A549 (cell line): ENCODE measurements at regions not wholly inside any gene's neighbourhood (a gene's known extent, or its start where the extent isn't known, plus 50 kb on each side); places are given as distances from the start of the nearest gene placed in this dataset.

Experiments used
- BHLHE40 ChIP-seq: IDR thresholded peaks from 2 replicates; pipeline ENCODE4 v1.6.1; 2012; ENCODE audit warnings: low read depth, low read length, inconsistent platforms
- CHD4 ChIP-seq: fragments of 200-600 bp; sonication (generic); IDR thresholded peaks from 2 replicates; pipeline ENCODE4 v1.6.1; 2016; ENCODE audit warnings: antibody characterized with exemption, mild to moderate bottlenecking, borderline replicate concordance
- EP300 ChIP-seq, 2 experiments: fragments of >200 bp; sonication (Bioruptor Twin); formaldehyde crosslinking; IDR thresholded peaks; 2 replicates in 1 of 2; 3 replicates in 1 of 2; pipeline ENCODE4 v1.6.1; 2016 to 2017
- HOXB5 ChIP-seq: fragments of 250-450 bp; sonication (Bioruptor Pico); IDR thresholded peaks from 2 replicates; pipeline ENCODE4 v1.5.0; 2020; ENCODE audit warnings: mild to moderate bottlenecking, moderate library complexity
- JUN ChIP-seq, 2 experiments: fragments of >200 bp; sonication (Bioruptor Twin); formaldehyde crosslinking; IDR thresholded peaks; 2 replicates in 1 of 2; 3 replicates in 1 of 2; pipeline ENCODE4 v1.6.1; 2016 to 2017
- JUNB ChIP-seq: fragments of >200 bp; sonication (Bioruptor Twin); formaldehyde crosslinking; IDR thresholded peaks from 2 replicates; pipeline ENCODE4 v1.6.1; 2016
- KDM1A ChIP-seq: fragments of 200-600 bp; sonication (generic); IDR thresholded peaks from 2 replicates; pipeline ENCODE4 v1.6.1; 2016; ENCODE audit warnings: low read depth, mild to moderate bottlenecking
- KDM5A ChIP-seq: fragments of 200-600 bp; sonication (generic); IDR thresholded peaks from 2 replicates; pipeline ENCODE4 v1.6.1; 2016; ENCODE audit warnings: antibody characterized with exemption, mild to moderate bottlenecking
- POLR2A ChIP-seq: IDR thresholded peaks from 2 replicates; pipeline ENCODE4 v1.6.1; 2012; ENCODE audit warnings: mild to moderate bottlenecking, low read length
- RAD21 ChIP-seq, 2 experiments: fragments of >200 bp in 1 of 2; sonication (Bioruptor Twin) in 1 of 2; formaldehyde crosslinking in 1 of 2; IDR thresholded peaks in 1 of 2; conservative IDR thresholded peaks in 1 of 2; 2 replicates in 1 of 2; 3 replicates in 1 of 2; pipeline ENCODE4 v1.6.1; 2012 to 2018; ENCODE audit warnings: inconsistent platforms in 1 of 2
- RFX5 ChIP-seq: fragments of 450-650 bp; IDR thresholded peaks from 2 replicates; pipeline ENCODE4 v1.7.1; 2014; ENCODE audit warnings: antibody characterized with exemption, mild to moderate bottlenecking, moderate library complexity
- TF ChIP-seq, protein P1 (sequence below): fragments of >200 bp; sonication (Bioruptor Twin); formaldehyde crosslinking; IDR thresholded peaks from 3 replicates; pipeline ENCODE4 v1.5.1; 2016
- TF ChIP-seq, protein P2 (sequence below): fragments of 450-650 bp; IDR thresholded peaks from 2 replicates; pipeline ENCODE4 v1.6.1; 2014; ENCODE audit warnings: antibody characterized with exemption
- TF ChIP-seq, protein P3 (sequence below): IDR thresholded peaks from 2 replicates; pipeline ENCODE4 v1.6.1; 2012; ENCODE audit warnings: low read depth, borderline replicate concordance

DNA sequence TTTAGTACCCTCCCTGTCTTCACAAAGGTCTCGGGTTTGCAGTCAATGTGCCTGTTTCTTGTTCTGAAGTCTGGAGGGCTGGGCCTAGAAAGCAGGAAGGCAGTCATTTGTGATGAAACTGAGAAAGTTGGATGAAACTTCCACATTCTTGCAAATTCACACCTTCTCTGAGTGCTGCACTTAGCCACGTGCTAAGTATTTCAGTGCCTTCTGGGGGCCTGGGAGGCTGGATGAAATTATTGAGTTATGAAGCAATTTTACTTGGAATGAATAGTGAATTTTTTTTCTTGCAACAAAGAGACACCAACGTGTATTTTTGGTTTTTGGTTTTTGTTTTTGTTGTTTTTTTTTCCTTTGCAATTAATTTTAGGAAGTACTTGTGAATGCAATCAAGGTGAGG lies 71.2 kb downstream of the MSX1 start:
- TF ChIP-seq POLR2A (no peak), KDM1A (no peak), RFX5 (no peak), JUNB (no peak), KDM5A (no peak), CHD4 (no peak), BHLHE40 (no peak), RAD21 (conservative IDR thresholded peaks at IDR 0.05 in 1 of 2, IDR thresholded peaks at IDR 0.05 in 1 of 2) (no peak), EP300 (IDR thresholded peaks at IDR 0.05) (no peak), JUN (IDR thresholded peaks at IDR 0.05) (no peak), HOXB5 (CRISPR knock-in tag) (no peak)
- TF ChIP-seq, protein P1, sequence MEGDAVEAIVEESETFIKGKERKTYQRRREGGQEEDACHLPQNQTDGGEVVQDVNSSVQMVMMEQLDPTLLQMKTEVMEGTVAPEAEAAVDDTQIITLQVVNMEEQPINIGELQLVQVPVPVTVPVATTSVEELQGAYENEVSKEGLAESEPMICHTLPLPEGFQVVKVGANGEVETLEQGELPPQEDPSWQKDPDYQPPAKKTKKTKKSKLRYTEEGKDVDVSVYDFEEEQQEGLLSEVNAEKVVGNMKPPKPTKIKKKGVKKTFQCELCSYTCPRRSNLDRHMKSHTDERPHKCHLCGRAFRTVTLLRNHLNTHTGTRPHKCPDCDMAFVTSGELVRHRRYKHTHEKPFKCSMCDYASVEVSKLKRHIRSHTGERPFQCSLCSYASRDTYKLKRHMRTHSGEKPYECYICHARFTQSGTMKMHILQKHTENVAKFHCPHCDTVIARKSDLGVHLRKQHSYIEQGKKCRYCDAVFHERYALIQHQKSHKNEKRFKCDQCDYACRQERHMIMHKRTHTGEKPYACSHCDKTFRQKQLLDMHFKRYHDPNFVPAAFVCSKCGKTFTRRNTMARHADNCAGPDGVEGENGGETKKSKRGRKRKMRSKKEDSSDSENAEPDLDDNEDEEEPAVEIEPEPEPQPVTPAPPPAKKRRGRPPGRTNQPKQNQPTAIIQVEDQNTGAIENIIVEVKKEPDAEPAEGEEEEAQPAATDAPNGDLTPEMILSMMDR: no peak
- TF ChIP-seq, protein P2, sequence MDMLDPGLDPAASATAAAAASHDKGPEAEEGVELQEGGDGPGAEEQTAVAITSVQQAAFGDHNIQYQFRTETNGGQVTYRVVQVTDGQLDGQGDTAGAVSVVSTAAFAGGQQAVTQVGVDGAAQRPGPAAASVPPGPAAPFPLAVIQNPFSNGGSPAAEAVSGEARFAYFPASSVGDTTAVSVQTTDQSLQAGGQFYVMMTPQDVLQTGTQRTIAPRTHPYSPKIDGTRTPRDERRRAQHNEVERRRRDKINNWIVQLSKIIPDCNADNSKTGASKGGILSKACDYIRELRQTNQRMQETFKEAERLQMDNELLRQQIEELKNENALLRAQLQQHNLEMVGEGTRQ: no peak
- TF ChIP-seq, protein P3, sequence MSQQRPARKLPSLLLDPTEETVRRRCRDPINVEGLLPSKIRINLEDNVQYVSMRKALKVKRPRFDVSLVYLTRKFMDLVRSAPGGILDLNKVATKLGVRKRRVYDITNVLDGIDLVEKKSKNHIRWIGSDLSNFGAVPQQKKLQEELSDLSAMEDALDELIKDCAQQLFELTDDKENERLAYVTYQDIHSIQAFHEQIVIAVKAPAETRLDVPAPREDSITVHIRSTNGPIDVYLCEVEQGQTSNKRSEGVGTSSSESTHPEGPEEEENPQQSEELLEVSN: no peak
